SK-N-DZ (cell line): ENCODE measurements at regions not wholly inside any gene's neighbourhood (a gene's known extent, or its start where the extent isn't known, plus 50 kb on each side); places are given as distances from the start of the nearest gene placed in this dataset.

Source experiments
- DNase-seq: peaks from one replicate; pipeline ENCODE4 v3.0.0-alpha.2; 2015; ENCODE audit warnings: low spot score

GRCh38 chr20:22791396-22791795, 207.0 kb upstream of the FOXA2 start:
- no peak for DNase-seq

DNA sequence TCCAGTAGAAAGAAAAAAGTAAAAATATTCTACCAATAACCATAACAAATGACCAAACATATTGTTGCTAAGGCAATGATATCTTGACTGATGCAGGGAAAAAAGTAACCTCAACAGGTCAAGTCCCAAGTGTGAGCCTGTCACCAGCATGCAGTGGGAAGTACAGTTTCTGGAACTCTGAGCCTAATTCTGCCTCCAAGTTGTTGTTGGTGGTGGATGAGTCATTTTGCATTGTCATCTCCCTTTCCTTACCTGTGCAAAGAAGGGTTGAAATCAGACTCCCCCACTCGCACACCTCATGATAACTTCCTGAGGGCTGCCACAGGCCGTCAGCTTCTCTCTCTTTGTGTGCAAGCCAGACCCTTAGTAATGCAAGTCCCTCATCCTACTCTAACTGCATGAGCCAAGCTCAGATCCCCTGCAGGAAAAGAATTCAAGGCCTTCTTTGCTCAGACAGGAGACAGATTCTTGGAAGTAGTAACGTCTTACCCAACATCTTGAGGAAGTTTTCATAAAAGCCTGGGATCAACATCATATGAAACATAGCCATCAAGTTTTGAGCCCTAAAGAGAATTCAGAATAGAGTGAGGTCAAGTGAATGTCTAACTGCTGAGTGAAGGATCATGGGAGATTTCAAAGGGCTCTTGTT, 207.6 kb upstream of the FOXA2 start:
- no peak for DNase-seq

- DNase-seq = no peak
Measured at GRCh38 chr20:22794200-22794599, 209.8 kb upstream of the FOXA2 start.

- DNase-seq = no peak
Measured at GRCh38 chr20:22795433-22795832, 211.1 kb upstream of the FOXA2 start.

DNA sequence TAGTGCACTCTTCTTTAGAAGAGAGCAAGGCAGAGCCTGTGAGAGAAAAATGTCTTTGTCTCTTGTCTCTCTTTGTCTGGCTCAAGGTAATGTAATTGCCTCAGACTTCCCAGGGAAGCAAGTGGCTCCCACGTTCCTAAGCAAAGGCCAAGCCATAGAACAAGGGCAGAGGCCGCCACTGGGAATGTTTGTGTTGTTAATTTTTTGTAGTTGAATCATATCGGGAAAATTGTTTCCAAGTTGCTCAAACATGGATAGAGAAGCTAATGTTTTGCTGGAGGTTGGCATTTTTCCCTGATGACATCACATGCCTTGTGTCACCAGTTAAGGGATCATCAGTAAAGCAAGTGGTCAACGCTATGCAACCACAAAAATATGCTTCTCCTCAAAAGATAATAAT, 211.5 kb upstream of the FOXA2 start:
- DNase-seq = no peak

GRCh38 chr20:22796469-22797077, 212.2 kb upstream of the FOXA2 start:
- DNase-seq = no peak

DNA sequence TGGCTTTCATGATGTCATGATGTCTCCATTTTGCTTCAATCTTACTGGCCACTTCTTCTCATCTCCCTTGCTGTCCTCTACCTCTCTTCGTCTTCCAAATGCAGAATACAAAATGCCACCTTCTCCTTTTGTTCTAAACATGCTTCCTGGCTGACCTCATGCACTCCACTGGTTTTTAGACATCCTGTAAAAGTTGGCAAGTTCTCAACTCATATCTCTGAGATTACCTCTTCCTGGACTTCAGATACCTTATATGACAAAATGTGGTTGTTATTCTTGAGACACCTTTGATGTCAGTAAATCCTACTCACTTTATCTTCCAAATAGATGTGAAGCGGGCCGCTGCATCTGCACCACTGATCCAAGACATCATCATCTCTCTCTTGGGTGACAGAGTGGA, 212.7 kb upstream of the FOXA2 start:
- no peak for DNase-seq

- no peak for DNase-seq
Measured at GRCh38 chr20:22799687-22800086, 215.3 kb upstream of the FOXA2 start.

- no peak for DNase-seq
Measured at GRCh38 chr20:22800129-22800528, 215.8 kb upstream of the FOXA2 start.

DNA sequence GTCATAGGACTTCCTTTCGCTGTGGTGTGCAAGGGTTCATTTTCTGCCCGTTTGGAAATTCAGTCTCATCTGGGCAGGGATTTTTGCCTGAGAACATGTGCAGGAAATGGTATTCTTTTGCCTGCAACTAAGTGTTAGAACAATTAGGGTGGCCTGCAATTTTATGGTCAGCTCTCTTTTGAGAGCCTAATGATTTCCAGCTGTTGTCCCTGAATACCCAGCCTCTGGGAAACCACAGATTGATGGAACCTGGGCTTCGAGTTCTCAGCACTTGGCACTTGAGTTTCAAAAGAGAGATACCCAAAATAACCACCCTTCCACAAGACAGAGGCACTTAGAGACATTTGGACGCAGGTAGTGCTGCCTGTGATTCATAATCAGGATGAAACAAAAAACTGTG, 217.2 kb upstream of the FOXA2 start:
- no peak for DNase-seq

DNA sequence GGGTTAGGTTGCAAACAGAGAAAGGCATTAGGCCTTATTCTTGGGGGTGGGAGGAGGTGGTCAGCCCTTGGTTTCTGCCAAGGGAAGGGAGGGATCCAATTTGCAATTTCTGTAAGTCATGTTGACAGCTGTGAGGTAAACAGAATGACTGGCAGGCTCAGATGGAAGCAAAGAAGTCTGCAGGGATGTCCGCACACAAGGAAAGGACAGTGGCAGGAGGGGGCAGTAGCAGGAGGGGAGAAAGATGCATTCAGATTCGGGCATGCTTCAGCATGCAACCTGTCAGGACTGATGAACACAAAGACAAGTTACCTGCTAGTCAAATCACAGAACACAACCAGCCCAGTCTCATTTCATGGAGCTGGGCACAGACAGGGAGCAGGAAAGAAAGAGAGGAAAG, 217.9 kb upstream of the FOXA2 start:
- DNase-seq = no peak

- no peak for DNase-seq
Measured at GRCh38 chr20:22805219-22805618, 220.8 kb upstream of the FOXA2 start.

GRCh38 chr20:22805996-22806395, 221.6 kb upstream of the FOXA2 start:
- DNase-seq = no peak

- DNase-seq = no peak
Measured at GRCh38 chr20:22807045-22807444, 222.7 kb upstream of the FOXA2 start.

- DNase-seq = no peak
Measured at GRCh38 chr20:22807646-22808244, 223.4 kb upstream of the FOXA2 start.

DNA sequence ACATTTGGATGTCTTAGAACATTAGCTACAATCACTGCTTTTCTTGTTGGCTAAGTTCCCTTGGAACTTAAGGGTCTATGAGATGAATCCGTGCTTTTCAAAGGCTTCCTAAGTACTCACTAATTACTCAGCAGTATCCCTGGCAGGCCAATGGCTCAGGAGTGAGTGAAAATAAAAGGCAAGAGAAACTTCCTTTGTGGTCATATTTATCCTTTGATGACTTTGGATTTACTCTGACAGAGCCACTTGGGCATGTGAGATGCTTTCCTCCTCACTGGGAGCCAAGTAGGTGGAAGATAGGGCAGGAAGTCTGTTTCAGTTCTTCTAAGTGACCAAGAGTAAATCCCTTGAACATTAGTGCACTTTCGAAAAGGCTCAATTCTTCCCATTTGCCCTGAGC, 224.3 kb upstream of the FOXA2 start:
- DNase-seq = no peak

DNA sequence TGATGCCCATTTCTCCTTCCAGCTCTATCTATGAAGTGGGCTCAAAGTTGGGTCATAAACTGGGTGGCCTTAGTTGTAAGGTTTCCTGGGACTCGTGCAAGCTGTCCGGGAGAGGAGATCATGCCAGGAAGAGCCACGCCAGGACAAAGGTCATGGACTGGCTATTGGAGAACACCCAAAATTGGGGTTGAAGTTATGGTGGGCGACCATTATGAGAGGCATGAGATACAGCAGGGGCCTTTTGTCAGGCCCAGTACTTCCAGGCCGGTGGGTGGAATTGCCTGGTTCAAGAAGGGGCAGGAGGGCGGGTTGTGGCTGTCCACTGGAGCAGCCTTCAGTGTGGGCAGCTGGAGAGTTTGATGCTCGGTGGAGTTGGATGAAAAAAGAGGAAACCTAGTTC, 225.1 kb upstream of the SSTR4 start:
- no peak for DNase-seq

DNA sequence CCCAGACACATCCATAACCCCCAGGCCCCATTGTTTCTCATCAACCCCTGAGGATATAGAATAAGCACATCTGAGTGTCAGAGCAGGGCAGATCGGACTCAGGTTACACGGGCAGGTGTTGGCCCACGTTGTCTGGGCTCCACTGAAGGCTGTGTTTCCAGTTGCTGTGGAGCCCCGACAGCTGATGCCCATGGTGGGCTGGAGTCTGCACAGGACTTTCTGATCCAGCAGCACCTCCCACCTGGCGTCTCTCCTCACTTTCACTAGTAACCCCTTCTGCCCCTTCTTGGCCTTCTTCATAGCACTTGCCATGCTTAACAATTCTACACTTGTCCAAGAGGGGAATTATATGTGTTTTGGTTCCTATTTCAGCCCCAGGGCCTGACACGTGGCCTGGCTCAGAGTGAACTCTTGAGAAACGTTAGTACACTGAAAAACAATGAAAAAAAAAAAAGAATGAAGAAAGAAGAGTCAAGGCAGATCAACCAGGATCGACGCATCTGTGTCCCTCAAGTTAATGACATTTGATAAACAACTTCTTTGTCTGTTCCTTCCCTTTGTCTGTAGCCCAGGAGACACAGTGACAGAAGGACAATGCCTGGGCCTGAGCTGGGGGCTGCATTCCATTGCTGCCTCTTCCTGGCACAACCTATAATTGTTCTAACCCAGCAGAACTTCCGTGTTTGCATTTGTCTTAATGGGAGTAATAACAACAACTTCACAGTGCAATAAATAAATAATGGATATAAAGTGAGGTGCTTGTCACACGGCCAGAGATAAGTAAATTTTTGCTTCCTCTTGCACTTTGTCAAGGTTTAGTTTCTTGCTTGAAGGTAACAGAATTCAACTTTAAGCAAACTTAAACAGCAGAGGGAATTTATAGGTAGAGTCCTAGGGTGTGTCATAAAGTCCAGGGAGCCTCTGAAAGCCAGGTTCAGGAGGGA, 224.2 kb upstream of the SSTR4 start:
- no peak for DNase-seq

GRCh38 chr20:22814471-22815205, 220.5 kb upstream of the SSTR4 start:
- no peak for DNase-seq

DNA sequence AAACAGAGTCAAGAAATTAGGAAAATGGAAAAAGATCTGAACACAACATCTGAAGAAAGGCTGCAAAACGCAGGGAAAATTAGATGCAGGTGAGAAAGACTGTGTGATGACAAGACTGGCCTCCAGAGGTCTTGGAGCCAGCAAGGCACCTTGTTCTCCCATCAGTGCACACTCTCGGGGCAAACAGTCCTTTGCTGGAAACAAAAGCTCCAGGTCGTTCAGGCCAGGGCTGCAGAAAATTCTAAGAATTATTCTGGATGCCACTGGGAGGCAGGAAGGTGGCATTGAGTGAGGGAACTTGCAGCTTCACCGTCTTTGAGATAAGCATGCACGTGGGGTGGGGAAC, 219.9 kb upstream of the SSTR4 start:
- no peak for DNase-seq

DNA sequence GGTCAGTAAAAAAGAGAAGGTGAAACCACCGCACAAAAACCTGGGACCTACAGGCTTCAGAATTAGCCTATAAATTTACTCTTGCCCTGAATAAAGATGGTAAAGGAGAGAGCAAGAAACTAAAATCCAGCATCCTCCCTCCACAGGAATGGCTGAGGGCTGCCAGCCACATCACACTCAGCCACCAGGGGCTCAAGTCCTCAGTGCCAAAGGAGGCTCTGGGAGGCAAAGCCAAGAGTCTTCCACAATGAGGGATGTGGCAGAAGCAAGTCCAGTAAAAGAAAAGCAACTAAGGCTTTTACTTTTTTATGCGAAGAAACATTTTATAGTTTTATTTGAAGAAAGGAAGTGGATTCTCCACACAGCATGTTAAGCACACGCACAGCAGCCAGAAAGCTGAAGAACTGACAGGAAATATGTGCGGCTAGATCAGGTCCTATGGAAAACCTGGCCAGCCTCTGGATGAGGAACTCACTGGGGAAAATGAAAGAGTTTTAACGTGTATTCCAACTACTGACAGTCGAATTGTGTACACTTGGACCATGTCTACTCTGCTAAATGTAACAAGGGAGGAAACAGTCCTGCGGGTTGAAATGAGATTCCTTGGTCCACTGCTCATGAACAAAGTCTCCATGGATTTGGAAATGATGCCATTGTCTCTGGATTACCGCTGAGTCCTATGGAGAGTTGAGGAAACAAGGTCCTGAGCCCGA, 219.4 kb upstream of the SSTR4 start:
- DNase-seq = no peak
